ENCODE measurements at regions not wholly inside any gene's neighbourhood (a gene's known extent, or its start where the extent isn't known, plus 50 kb on each side); places are given as distances from the start of the nearest gene placed in this dataset.
"Not testable (repeated sequence)": the region's sequence is repeated elsewhere in the genome, so short reads cannot be mapped to it uniquely, and the experiment has no call there.

- TF ChIP-seq CTCF, POLR2A (IDR thresholded peaks at IDR 0.05): not testable (repeated sequence)
Observed at GRCh38 chr7:73218802-73219201, 89.8 kb downstream of the NSUN5 start.

Measured in suprapubic skin (tissue), 3 donors.